ENCODE measurements at regions not wholly inside any gene's neighbourhood (a gene's known extent, or its start where the extent isn't known, plus 50 kb on each side); places are given as distances from the start of the nearest gene placed in this dataset.

- TF ChIP-seq CTCF (IDR thresholded peaks at IDR 0.05) (no peak), SP1 (CRISPR knock-in tag; conservative IDR thresholded peaks at IDR 0.05) (no peak), ETV6 (CRISPR knock-in tag; IDR thresholded peaks at IDR 0.05) (no peak), ZBTB21 (CRISPR knock-in tag; IDR thresholded peaks at IDR 0.05; ENCODE audit: borderline replicate concordance) (no peak), ATF6 (CRISPR knock-in tag; IDR thresholded peaks at IDR 0.05) (no peak), FOXJ3 (CRISPR knock-in tag; IDR thresholded peaks at IDR 0.05; ENCODE audit: borderline replicate concordance) (no peak), KAT7 (CRISPR knock-in tag; IDR thresholded peaks at IDR 0.05; ENCODE audit: borderline replicate concordance) (no peak), HMGA2 (CRISPR knock-in tag; IDR thresholded peaks at IDR 0.05) (no peak), FOXK1 (CRISPR knock-in tag; IDR thresholded peaks at IDR 0.05) (no peak), TEAD4 (CRISPR knock-in tag; IDR thresholded peaks at IDR 0.05) (no peak), NFYB (CRISPR knock-in tag; conservative IDR thresholded peaks at IDR 0.05; ENCODE audit: low read depth) (no peak)
- TF ChIP-seq, protein P1, sequence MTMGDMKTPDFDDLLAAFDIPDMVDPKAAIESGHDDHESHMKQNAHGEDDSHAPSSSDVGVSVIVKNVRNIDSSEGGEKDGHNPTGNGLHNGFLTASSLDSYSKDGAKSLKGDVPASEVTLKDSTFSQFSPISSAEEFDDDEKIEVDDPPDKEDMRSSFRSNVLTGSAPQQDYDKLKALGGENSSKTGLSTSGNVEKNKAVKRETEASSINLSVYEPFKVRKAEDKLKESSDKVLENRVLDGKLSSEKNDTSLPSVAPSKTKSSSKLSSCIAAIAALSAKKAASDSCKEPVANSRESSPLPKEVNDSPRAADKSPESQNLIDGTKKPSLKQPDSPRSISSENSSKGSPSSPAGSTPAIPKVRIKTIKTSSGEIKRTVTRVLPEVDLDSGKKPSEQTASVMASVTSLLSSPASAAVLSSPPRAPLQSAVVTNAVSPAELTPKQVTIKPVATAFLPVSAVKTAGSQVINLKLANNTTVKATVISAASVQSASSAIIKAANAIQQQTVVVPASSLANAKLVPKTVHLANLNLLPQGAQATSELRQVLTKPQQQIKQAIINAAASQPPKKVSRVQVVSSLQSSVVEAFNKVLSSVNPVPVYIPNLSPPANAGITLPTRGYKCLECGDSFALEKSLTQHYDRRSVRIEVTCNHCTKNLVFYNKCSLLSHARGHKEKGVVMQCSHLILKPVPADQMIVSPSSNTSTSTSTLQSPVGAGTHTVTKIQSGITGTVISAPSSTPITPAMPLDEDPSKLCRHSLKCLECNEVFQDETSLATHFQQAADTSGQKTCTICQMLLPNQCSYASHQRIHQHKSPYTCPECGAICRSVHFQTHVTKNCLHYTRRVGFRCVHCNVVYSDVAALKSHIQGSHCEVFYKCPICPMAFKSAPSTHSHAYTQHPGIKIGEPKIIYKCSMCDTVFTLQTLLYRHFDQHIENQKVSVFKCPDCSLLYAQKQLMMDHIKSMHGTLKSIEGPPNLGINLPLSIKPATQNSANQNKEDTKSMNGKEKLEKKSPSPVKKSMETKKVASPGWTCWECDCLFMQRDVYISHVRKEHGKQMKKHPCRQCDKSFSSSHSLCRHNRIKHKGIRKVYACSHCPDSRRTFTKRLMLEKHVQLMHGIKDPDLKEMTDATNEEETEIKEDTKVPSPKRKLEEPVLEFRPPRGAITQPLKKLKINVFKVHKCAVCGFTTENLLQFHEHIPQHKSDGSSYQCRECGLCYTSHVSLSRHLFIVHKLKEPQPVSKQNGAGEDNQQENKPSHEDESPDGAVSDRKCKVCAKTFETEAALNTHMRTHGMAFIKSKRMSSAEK (CRISPR knock-in tag; IDR thresholded peaks at IDR 0.05; ENCODE audit: borderline replicate concordance), result no peak
- TF ChIP-seq, protein P2, sequence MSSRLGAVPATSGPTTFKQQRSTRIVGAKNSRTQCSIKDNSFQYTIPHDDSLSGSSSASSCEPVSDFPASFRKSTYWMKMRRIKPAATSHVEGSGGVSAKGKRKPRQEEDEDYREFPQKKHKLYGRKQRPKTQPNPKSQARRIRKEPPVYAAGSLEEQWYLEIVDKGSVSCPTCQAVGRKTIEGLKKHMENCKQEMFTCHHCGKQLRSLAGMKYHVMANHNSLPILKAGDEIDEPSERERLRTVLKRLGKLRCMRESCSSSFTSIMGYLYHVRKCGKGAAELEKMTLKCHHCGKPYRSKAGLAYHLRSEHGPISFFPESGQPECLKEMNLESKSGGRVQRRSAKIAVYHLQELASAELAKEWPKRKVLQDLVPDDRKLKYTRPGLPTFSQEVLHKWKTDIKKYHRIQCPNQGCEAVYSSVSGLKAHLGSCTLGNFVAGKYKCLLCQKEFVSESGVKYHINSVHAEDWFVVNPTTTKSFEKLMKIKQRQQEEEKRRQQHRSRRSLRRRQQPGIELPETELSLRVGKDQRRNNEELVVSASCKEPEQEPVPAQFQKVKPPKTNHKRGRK (CRISPR knock-in tag; IDR thresholded peaks at IDR 0.05; ENCODE audit: borderline replicate concordance), result no peak
Observed at GRCh38 chr16:35692824-35693223, 2233.4 kb downstream of the TP53TG3F start.

All from WTC11 (cell line).